K562 (cell line): ENCODE measurements at regions not wholly inside any gene's neighbourhood (a gene's known extent, or its start where the extent isn't known, plus 50 kb on each side); places are given as distances from the start of the nearest gene placed in this dataset.

Experiments
- ATAC-seq: fragments of 200-7000 bp; cut with Tn5 transposase; 3 replicates; pipeline ENCODE4 v1.9.1; 2020; ENCODE audit warnings: moderate library complexity
- BruUV-seq: library from RNA; stranded (reverse); fragments of 400-500 nt; replicated peaks from 2 replicates; lab custom pipeline; 2021; lab: Mats Ljungman, UMichigan
- CTCF ChIA-PET: fragments of 300-600 bp; formaldehyde crosslinking; extraction: SDS; loops from one replicate; lab custom pipeline; 2021; ENCODE audit warnings: low intra/inter-chr PET ratio; lab: Yijun Ruan, JAX
- POLR2A ChIA-PET: fragments of 300-600, 350-650 bp; sonication (Branson Sonifier 250); formaldehyde crosslinking; extraction: SDS; loops from one replicate; lab custom pipeline; 2021; ENCODE audit warnings: antibody characterized with exemption, inconsistent platforms; lab: Yijun Ruan, JAX
- DNase-seq, 4 experiments: peaks; one replicate each; pipeline versions ENCODE4 v3.0.0 to v3.0.0-alpha.2; 2011 to 2018; ENCODE audit warnings: low spot score in 3 of 4, mixed read lengths in 3 of 4; ENCODE audit errors: extremely low read depth in 1 of 4
- FAIRE-seq: peaks from 2 replicates; lab custom pipeline; 2011; peaks lifted over from hg19 to GRCh38; lab: Jason Lieb, UNC
- H2AFZ ChIP-seq: 2 replicates; pipeline ENCODE4 v1.6.0; 2011; ENCODE audit warnings: low read depth, low read length, control low read depth, inconsistent platforms
- H3K27ac ChIP-seq: fragments of 200-600 bp; 3 replicates; pipeline ENCODE4 v1.8.0; 2011; ENCODE audit warnings: low read depth, mild to moderate bottlenecking, control low read depth, inconsistent platforms, low read length, moderate library complexity, mixed read lengths; ENCODE audit errors: extremely low read depth
- H3K27me3 ChIP-seq, 2 experiments: fragments of 300-600 bp in 1 of 2; 2 replicates in 1 of 2; 3 replicates in 1 of 2; pipeline versions ENCODE4 v1.6.0 to v1.8.0; 2011; ENCODE audit warnings: inconsistent platforms in 2 of 2, low read length in 2 of 2, mild to moderate bottlenecking in 1 of 2, mixed read lengths in 1 of 2, moderate library complexity in 1 of 2; ENCODE audit not compliant: control insufficient read depth in 2 of 2, insufficient read depth in 2 of 2
- H3K36me3 ChIP-seq: fragments of 300-600 bp; 3 replicates; pipeline ENCODE4 v1.8.0; 2011; ENCODE audit warnings: mild to moderate bottlenecking, low read length, inconsistent platforms; ENCODE audit not compliant: control insufficient read depth, insufficient read depth
- H3K4me1 ChIP-seq, 2 experiments: fragments of 200-600 bp in 1 of 2; replicated peaks in 1 of 2; 2 replicates in 1 of 2; 3 replicates in 1 of 2; pipeline versions ENCODE4 v1.5.1 to v1.8.0; 2011; ENCODE audit warnings: inconsistent platforms in 2 of 2, low read length in 2 of 2, mild to moderate bottlenecking in 1 of 2, mixed read lengths in 1 of 2, moderate library complexity in 1 of 2; ENCODE audit not compliant: control insufficient read depth in 2 of 2, insufficient read depth in 2 of 2
- H3K4me2 ChIP-seq: 2 replicates; pipeline ENCODE4 v1.6.1; 2011; ENCODE audit warnings: low read length, control low read depth, inconsistent platforms, mixed read lengths; ENCODE audit not compliant: insufficient read depth
- H3K4me3 ChIP-seq: fragments of 200-600 bp; sonication (generic), shearing (Covaris generic); 2 replicates; pipeline ENCODE4 v1.5.1; 2016; ENCODE audit warnings: control low read depth, inconsistent platforms
- H3K79me2 ChIP-seq: fragments of 200-600 bp; 3 replicates; pipeline ENCODE4 v1.8.0; 2011; ENCODE audit warnings: low read length, inconsistent platforms; ENCODE audit not compliant: control insufficient read depth, insufficient read depth
- H3K9ac ChIP-seq, 2 experiments: 2 replicates each; pipeline versions ENCODE4 v1.6.0 to v1.6.1; 2011; ENCODE audit warnings: low read depth in 2 of 2, low read length in 2 of 2, control low read depth in 1 of 2, inconsistent platforms in 1 of 2, mild to moderate bottlenecking in 1 of 2, mixed read lengths in 1 of 2; ENCODE audit not compliant: insufficient read depth in 1 of 2
- H3K9me1 ChIP-seq: one replicate; pipeline ENCODE4 v1.6.0; 2011; ENCODE audit warnings: inconsistent platforms, mild to moderate bottlenecking, low read length, moderate library complexity; ENCODE audit not compliant: control insufficient read depth, insufficient read depth
- H3K9me3 ChIP-seq: replicated peaks from 2 replicates; pipeline ENCODE4 v1.5.1; 2011; ENCODE audit warnings: low read depth, low read length, inconsistent platforms; ENCODE audit not compliant: control insufficient read depth, insufficient read depth
- H4K20me1 ChIP-seq: replicated peaks from 2 replicates; pipeline ENCODE4 v1.6.1; 2011; ENCODE audit warnings: low read length, inconsistent platforms, mixed read lengths; ENCODE audit not compliant: control insufficient read depth, insufficient read depth
- CREB3 ChIP-seq: fragments of 450-650 bp; conservative IDR thresholded peaks from 2 replicates; pipeline ENCODE4 v1.6.1; 2016; ENCODE audit warnings: missing genetic modification characterization, low read depth, mild to moderate bottlenecking, missing compliant biosample characterization, moderate library complexity
- CREB3L1 ChIP-seq: fragments of 450-650 bp; IDR thresholded peaks from 2 replicates; pipeline ENCODE4 v1.6.1; 2014; ENCODE audit warnings: low read depth, mild to moderate bottlenecking, moderate library complexity, borderline replicate concordance
- FOXJ3 ChIP-seq: sonication (generic); formaldehyde crosslinking; IDR thresholded peaks from 2 replicates; pipeline ENCODE4 v1.4.0; 2020; ENCODE audit warnings: mild to moderate bottlenecking, missing genetic modification reagents
- L3MBTL2 ChIP-seq: fragments of 450-650 bp; IDR thresholded peaks from 2 replicates; pipeline ENCODE4 v1.6.1; 2016; ENCODE audit warnings: mild to moderate bottlenecking, moderate library complexity
- PATZ1 ChIP-seq: fragments of 250-450 bp; sonication (Bioruptor Pico); IDR thresholded peaks from 2 replicates; pipeline ENCODE4 v1.5.0; 2020; ENCODE audit warnings: mild to moderate bottlenecking, borderline replicate concordance
- ZBTB40 ChIP-seq, 2 experiments: fragments of 450-650 bp in 1 of 2; sonication (generic) in 1 of 2; formaldehyde crosslinking in 1 of 2; IDR thresholded peaks; 2 replicates each; pipeline versions ENCODE4 v1.7.1 to v1.9.0; 2016 to 2022; ENCODE audit warnings: inconsistent platforms in 1 of 2, mild to moderate bottlenecking in 1 of 2, missing genetic modification reagents in 1 of 2
- ZNF668 ChIP-seq: fragments of 250-450 bp; sonication (Bioruptor Pico); IDR thresholded peaks from 2 replicates; pipeline ENCODE4 v1.8.0; 2022; ENCODE audit warnings: mild to moderate bottlenecking, inconsistent platforms
- WGBS: fragments of 100-300 bp; shearing (Covaris generic); methylation state at CpG from one replicate; pipeline ENCODE4 v1.1.6; 2016; ENCODE audit warnings: low coverage, mixed read lengths; ENCODE audit not compliant: insufficient coverage; ENCODE audit errors: missing lambda C conversion rate; 5-methylcytosine and 5-hydroxymethylcytosine counted together
- in situ Hi-C: fragments of 300-500 bp; cut with MboI; formaldehyde crosslinking; loops from 4 replicates; pipeline ENCODE4 v1.15.0; 2018; ENCODE audit warnings: inconsistent platforms, mixed read lengths
- intact Hi-C: fragments of 100-400 bp; cut with micrococcal nuclease; formaldehyde crosslinking; loops from 2 replicates; pipeline ENCODE4 v1.14.2; 2022

- H3K79me2 ChIP-seq, result no peaks in the 10 kb centered on the region
- H3K4me1 ChIP-seq, result no peaks in the 10 kb centered on the region
- no peak overlapping the region for H3K4me3 ChIP-seq
- H2AFZ ChIP-seq, result no peak overlapping the region
- no peak overlapping the region for H3K9ac ChIP-seq
- no peak overlapping the region for H3K27ac ChIP-seq
- POLR2A ChIA-PET, result interaction anchor here (0.7 kb wide), 1 partner anchor 38 kb away, joined by 3 read pairs; no protein-coding TSS in a partner anchor
- H3K27me3 ChIP-seq, result peaks cover 10 to 51% of the 10 kb centered on the region in 2 experiments
- intact Hi-C loops (no loop called here), in situ Hi-C loops (no loop called here)
- H3K4me2 ChIP-seq, result no peak overlapping the region
- H3K36me3 ChIP-seq, result no peaks in the 10 kb centered on the region
- CTCF ChIA-PET, result interaction anchor here (0.6 kb wide), 1 partner anchor 614 kb away, joined by 3 read pairs; no protein-coding TSS in a partner anchor
- ATAC-seq (no peak), DNase-seq (no peak), FAIRE-seq (no peak)
- no peaks in the 10 kb centered on the region for H3K9me3 ChIP-seq
- peaks cover 6% of the 10 kb centered on the region; the same call in 1 of the 2 replicates for H4K20me1 ChIP-seq
- no peaks in the 10 kb centered on the region for H3K9me1 ChIP-seq
- WGBS, result 2% methylated on average over 8 of the region's 8 CpGs
- BruUV-seq, result no TSS peak
- TF ChIP-seq ZBTB40 (IDR thresholded peaks at IDR 0.05) (no peak), ZBTB40 (CRISPR knock-in tag; IDR thresholded peaks at IDR 0.05) (no peak), PATZ1 (CRISPR knock-in tag) (no peak), ZNF668 (CRISPR knock-in tag) (no peak), L3MBTL2 (no peak), CREB3L1 (no peak), FOXJ3 (CRISPR knock-in tag) (no peak), CREB3 (no peak)
Measured at GRCh38 chr11:45398325-45398724, 112.2 kb upstream of the SYT13 start.
